ENCODE measurements at regions not wholly inside any gene's neighbourhood (a gene's known extent, or its start where the extent isn't known, plus 50 kb on each side); places are given as distances from the start of the nearest gene placed in this dataset.

GRCh38 chr1:95435611-95436010, 201.6 kb downstream of the RWDD3 start:
- intact Hi-C loops (cut with DNase I) = no loop called here
- no peaks in the 10 kb centered on the region for H3K36me3 ChIP-seq
- WGBS, 3 donors = 81 to 84% (median 81%) methylated on average over 3 of the region's 3 CpGs
- H3K9me3 ChIP-seq = no peaks in the 10 kb centered on the region
- no peak overlapping the region for H3K4me3 ChIP-seq
- no peaks in the 10 kb centered on the region for H3K4me1 ChIP-seq (ENCODE audit: insufficient read depth)
- no peaks in the 10 kb centered on the region for H3K27me3 ChIP-seq
- TF ChIP-seq EP300 (IDR thresholded peaks at IDR 0.05) = no peak
- TF ChIP-seq CTCF (IDR thresholded peaks at IDR 0.05) = no peak
- TF ChIP-seq POLR2A (IDR thresholded peaks at IDR 0.05) = no peak
- no peak for DNase-seq
- H3K27ac ChIP-seq = no peak overlapping the region

- DNase-seq = no peak
- TF ChIP-seq EP300 (IDR thresholded peaks at IDR 0.05) = no peak
- TF ChIP-seq POLR2A (IDR thresholded peaks at IDR 0.05) = no peak
- TF ChIP-seq CTCF (IDR thresholded peaks at IDR 0.05) = no peak
- no peak overlapping the region for H3K27ac ChIP-seq
- H3K4me1 ChIP-seq (ENCODE audit: insufficient read depth) = no peaks in the 10 kb centered on the region
- 66 to 83% (median 70%) methylated on average over 3 of the region's 3 CpGs for WGBS, 3 donors
- intact Hi-C loops (cut with DNase I) = no loop called here
- H3K4me3 ChIP-seq = no peak overlapping the region
- no peaks in the 10 kb centered on the region for H3K27me3 ChIP-seq
- H3K9me3 ChIP-seq = no peaks in the 10 kb centered on the region
- H3K36me3 ChIP-seq = no peaks in the 10 kb centered on the region
These were observed 203.0 kb downstream of the RWDD3 start for GRCh38 chr1:95437011-95437410.

- H3K4me3 ChIP-seq = no peak overlapping the region
- 47 to 60% (median 53%) methylated on average over 6 of the region's 6 CpGs for WGBS, 3 donors
- no peaks in the 10 kb centered on the region for H3K36me3 ChIP-seq
- H3K9me3 ChIP-seq = no peaks in the 10 kb centered on the region
- DNase-seq = no peak
- no peak overlapping the region for H3K27ac ChIP-seq
- intact Hi-C loops (cut with DNase I) = no loop called here
- no peaks in the 10 kb centered on the region for H3K4me1 ChIP-seq (ENCODE audit: insufficient read depth)
- H3K27me3 ChIP-seq = no peaks in the 10 kb centered on the region
- TF ChIP-seq CTCF (IDR thresholded peaks at IDR 0.05) (no peak), POLR2A (IDR thresholded peaks at IDR 0.05) (no peak), EP300 (IDR thresholded peaks at IDR 0.05) (no peak)
These were observed 203.8 kb downstream of the RWDD3 start for GRCh38 chr1:95437781-95438180.

- WGBS, 3 donors = 56 to 61% (median 57%) methylated on average over 4 of the region's 4 CpGs
- no peaks in the 10 kb centered on the region for H3K36me3 ChIP-seq
- no peak overlapping the region for H3K4me3 ChIP-seq
- no peaks in the 10 kb centered on the region for H3K4me1 ChIP-seq (ENCODE audit: insufficient read depth)
- TF ChIP-seq CTCF (IDR thresholded peaks at IDR 0.05) (no peak), POLR2A (IDR thresholded peaks at IDR 0.05) (no peak), EP300 (IDR thresholded peaks at IDR 0.05) (no peak)
- intact Hi-C loops (cut with DNase I) = no loop called here
- DNase-seq = no peak
- no peak overlapping the region for H3K27ac ChIP-seq
- H3K27me3 ChIP-seq = no peaks in the 10 kb centered on the region
- no peaks in the 10 kb centered on the region for H3K9me3 ChIP-seq
These were observed 204.4 kb downstream of the RWDD3 start for GRCh38 chr1:95438218-95438948.
